Stomach (tissue), 4 donors: ENCODE measurements at regions not wholly inside any gene's neighbourhood (a gene's known extent, or its start where the extent isn't known, plus 50 kb on each side); places are given as distances from the start of the nearest gene placed in this dataset.

Source experiments
- EP300 ChIP-seq: sonication (generic); formaldehyde crosslinking; IDR thresholded peaks from one replicate; pipeline ENCODE4 v1.6.1; 2017; ENCODE audit warnings: antibody characterized with exemption
- POLR2A ChIP-seq, 4 donors: fragments of 450-650 bp; IDR thresholded peaks; one replicate each; pipeline ENCODE4 v1.6.1; 2016; ENCODE audit warnings: antibody characterized with exemption in 4 of 4, control low read depth in 2 of 4, mild to moderate bottlenecking in 1 of 4, moderate library complexity in 1 of 4
- TF ChIP-seq, protein P1 (sequence below), 7 experiments: fragments of 450-650 bp in 4 of 7; fragments of 200-600 bp in 3 of 7; sonication (generic) in 3 of 7; IDR thresholded peaks; one replicate each; pipeline ENCODE4 v1.5.1; 2016 to 2019; ENCODE audit warnings: antibody characterized with exemption in 7 of 7, control low read depth in 2 of 7, mild to moderate bottlenecking in 1 of 7

DNA sequence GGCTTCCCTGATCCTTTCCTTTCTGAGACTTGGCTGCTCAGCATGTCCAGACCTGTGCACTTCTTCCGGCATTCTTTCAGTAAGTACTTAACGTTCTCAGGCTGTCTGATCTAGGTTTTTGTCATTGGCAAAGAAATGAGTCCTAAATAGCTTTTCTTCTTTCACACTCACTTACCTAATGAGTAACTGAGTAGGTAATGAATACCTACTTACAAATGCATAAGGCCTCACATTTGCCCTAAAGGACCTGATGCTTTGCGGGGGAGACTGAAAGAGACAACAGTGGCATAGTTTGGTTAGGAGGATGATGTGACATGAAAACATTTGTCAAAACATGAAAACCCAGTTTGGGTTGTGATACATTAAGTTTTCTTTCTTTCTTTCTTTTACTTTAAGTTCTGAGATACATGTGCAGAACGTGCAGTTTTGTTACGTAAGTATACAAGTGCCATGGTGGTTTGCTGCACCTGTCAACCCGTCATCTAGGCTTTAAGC, 516.7 kb upstream of the CFAP20DC start:
- TF ChIP-seq, protein P1, sequence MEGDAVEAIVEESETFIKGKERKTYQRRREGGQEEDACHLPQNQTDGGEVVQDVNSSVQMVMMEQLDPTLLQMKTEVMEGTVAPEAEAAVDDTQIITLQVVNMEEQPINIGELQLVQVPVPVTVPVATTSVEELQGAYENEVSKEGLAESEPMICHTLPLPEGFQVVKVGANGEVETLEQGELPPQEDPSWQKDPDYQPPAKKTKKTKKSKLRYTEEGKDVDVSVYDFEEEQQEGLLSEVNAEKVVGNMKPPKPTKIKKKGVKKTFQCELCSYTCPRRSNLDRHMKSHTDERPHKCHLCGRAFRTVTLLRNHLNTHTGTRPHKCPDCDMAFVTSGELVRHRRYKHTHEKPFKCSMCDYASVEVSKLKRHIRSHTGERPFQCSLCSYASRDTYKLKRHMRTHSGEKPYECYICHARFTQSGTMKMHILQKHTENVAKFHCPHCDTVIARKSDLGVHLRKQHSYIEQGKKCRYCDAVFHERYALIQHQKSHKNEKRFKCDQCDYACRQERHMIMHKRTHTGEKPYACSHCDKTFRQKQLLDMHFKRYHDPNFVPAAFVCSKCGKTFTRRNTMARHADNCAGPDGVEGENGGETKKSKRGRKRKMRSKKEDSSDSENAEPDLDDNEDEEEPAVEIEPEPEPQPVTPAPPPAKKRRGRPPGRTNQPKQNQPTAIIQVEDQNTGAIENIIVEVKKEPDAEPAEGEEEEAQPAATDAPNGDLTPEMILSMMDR (IDR thresholded peaks at IDR 0.05) = no peak
- no peak for TF ChIP-seq POLR2A (IDR thresholded peaks at IDR 0.05)
- TF ChIP-seq EP300 = no peak
